ENCODE measurements at regions not wholly inside any gene's neighbourhood (a gene's known extent, or its start where the extent isn't known, plus 50 kb on each side); places are given as distances from the start of the nearest gene placed in this dataset.

GRCh38 chr1:191615101-191615821 lies 543.0 kb upstream of the RGS18 start:
- no peak for DNase-seq (ENCODE audit: low read depth, low spot score)
- no peak overlapping the region for H3K27ac ChIP-seq

- H3K27ac ChIP-seq = no peak overlapping the region
- DNase-seq (ENCODE audit: low read depth, low spot score) = no peak
Measured at GRCh38 chr1:191618181-191618580, 540.1 kb upstream of the RGS18 start.

- no peak for DNase-seq (ENCODE audit: low read depth, low spot score)
- H3K27ac ChIP-seq = no peak overlapping the region
Measured at GRCh38 chr1:191620883-191621282, 537.4 kb upstream of the RGS18 start.

GRCh38 chr1:191624044-191624443 lies 534.2 kb upstream of the RGS18 start:
- no peak overlapping the region for H3K27ac ChIP-seq
- no peak for DNase-seq (ENCODE audit: low read depth, low spot score)

GRCh38 chr1:191629836-191630235 lies 528.4 kb upstream of the RGS18 start:
- H3K27ac ChIP-seq = no peak overlapping the region
- DNase-seq (ENCODE audit: low read depth, low spot score) = no peak

GRCh38 chr1:191634801-191635508 lies 523.3 kb upstream of the RGS18 start:
- no peak overlapping the region for H3K27ac ChIP-seq
- no peak for DNase-seq (ENCODE audit: low read depth, low spot score)

- DNase-seq (ENCODE audit: low read depth, low spot score) = no peak
- H3K27ac ChIP-seq = no peak overlapping the region
Measured at GRCh38 chr1:191636345-191636744, 521.9 kb upstream of the RGS18 start.

- H3K27ac ChIP-seq = no peak overlapping the region
- DNase-seq (ENCODE audit: low read depth, low spot score) = peak; percentile 3
Measured at GRCh38 chr1:191641420-191642260, 516.6 kb upstream of the RGS18 start.

GRCh38 chr1:191643060-191643459 lies 515.2 kb upstream of the RGS18 start:
- H3K27ac ChIP-seq = no peak overlapping the region
- DNase-seq (ENCODE audit: low read depth, low spot score) = no peak

- DNase-seq (ENCODE audit: low read depth, low spot score) = no peak
- no peak overlapping the region for H3K27ac ChIP-seq
Measured at GRCh38 chr1:191648939-191649338, 509.3 kb upstream of the RGS18 start.

GRCh38 chr1:191662051-191662450 lies 496.2 kb upstream of the RGS18 start:
- H3K27ac ChIP-seq = no peak overlapping the region
- no peak for DNase-seq (ENCODE audit: low read depth, low spot score)

- H3K27ac ChIP-seq = no peak overlapping the region
- DNase-seq (ENCODE audit: low read depth, low spot score) = no peak
Measured at GRCh38 chr1:191662746-191663145, 495.5 kb upstream of the RGS18 start.

- no peak for DNase-seq (ENCODE audit: low read depth, low spot score)
- no peak overlapping the region for H3K27ac ChIP-seq
Measured at GRCh38 chr1:191668525-191668924, 489.7 kb upstream of the RGS18 start.

GRCh38 chr1:191669629-191670028 lies 488.6 kb upstream of the RGS18 start:
- DNase-seq (ENCODE audit: low read depth, low spot score) = no peak

GRCh38 chr1:191671236-191671635 lies 487.0 kb upstream of the RGS18 start:
- DNase-seq (ENCODE audit: low read depth, low spot score) = no peak
- H3K27ac ChIP-seq = no peak overlapping the region

More at GRCh38 chr1:191669629-191670028, 488.6 kb upstream of the RGS18 start:
- H3K27ac ChIP-seq = no peak overlapping the region

- DNase-seq (ENCODE audit: low read depth, low spot score) = no peak
Measured at GRCh38 chr1:191674626-191675179, 483.6 kb upstream of the RGS18 start.

GRCh38 chr1:191675856-191676783 lies 482.1 kb upstream of the RGS18 start:
- no peak for DNase-seq (ENCODE audit: low read depth, low spot score)
- no peak overlapping the region for H3K27ac ChIP-seq

More at GRCh38 chr1:191674626-191675179, 483.6 kb upstream of the RGS18 start:
- H3K27ac ChIP-seq = no peak overlapping the region

GRCh38 chr1:191685669-191686068 lies 472.6 kb upstream of the RGS18 start:
- DNase-seq (ENCODE audit: low read depth, low spot score) = no peak
- H3K27ac ChIP-seq = no peak overlapping the region

GRCh38 chr1:191687721-191688120 lies 470.5 kb upstream of the RGS18 start:
- H3K27ac ChIP-seq = no peak overlapping the region
- DNase-seq (ENCODE audit: low read depth, low spot score) = no peak

- DNase-seq (ENCODE audit: low read depth, low spot score) = no peak
- H3K27ac ChIP-seq = no peak overlapping the region
Measured at GRCh38 chr1:191690931-191691330, 467.3 kb upstream of the RGS18 start.
